ENCODE measurements at regions not wholly inside any gene's neighbourhood (a gene's known extent, or its start where the extent isn't known, plus 50 kb on each side); places are given as distances from the start of the nearest gene placed in this dataset.

- no TSS peak for BruUV-seq (replicated peaks)
- intact Hi-C loops (cut with micrococcal nuclease) = no loop called here
- Histone ChIP-seq H4K20me1 (ENCODE audit: insufficient read depth) (no peaks in the 10 kb centered on the region), H3K27ac (ENCODE audit: low read depth, low read length) (no peak overlapping the region), H3K9ac (ENCODE audit: low read length) (no peak overlapping the region), H2AFZ (ENCODE audit: low read depth, low read length, poor library complexity, severe bottlenecking) (no peak overlapping the region), H3K4me3 (replicated peaks in 1 of 2; ENCODE audit: low read depth in 1 of 2, low read length in 2 of 2) (no peak overlapping the region), H3K4me1 (ENCODE audit: control insufficient read depth in 1 of 2, insufficient read depth in 2 of 2, low read length in 2 of 2) (no peaks in the 10 kb centered on the region), H3K9me2 (ENCODE audit: insufficient read depth) (no peaks in the 10 kb centered on the region), H3K36me3 (ENCODE audit: control insufficient read depth in 1 of 2, insufficient read depth in 2 of 2, low read length in 2 of 2) (no peaks in the 10 kb centered on the region), H3K27me3 (ENCODE audit: insufficient read depth, low read length) (no peaks in the 10 kb centered on the region), H3K4me2 (ENCODE audit: low read length) (no peak overlapping the region), H3K79me2 (ENCODE audit: insufficient read depth, low read length) (no peaks in the 10 kb centered on the region), H3K9me3 (ENCODE audit: control insufficient read depth in 1 of 2, insufficient read depth in 1 of 2, low read depth in 1 of 2, low read length in 2 of 2) (peaks cover 0 to 22% of the 10 kb centered on the region in 2 experiments; a peak in 2 of 4 replicates)
- TF ChIP-seq YY1 (IDR thresholded peaks at IDR 0.05; ENCODE audit: extremely low read depth, insufficient replicate concordance, low read depth, low read length) (no peak), EZH2phosphoT487 (IDR thresholded peaks at IDR 0.05; ENCODE audit: borderline replicate concordance) (no peak), MAX (IDR thresholded peaks at IDR 0.05) (no peak), TCF7L2 (IDR thresholded peaks at IDR 0.05; ENCODE audit: borderline replicate concordance, extremely low read depth, insufficient read depth, insufficient read length) (no peak), EGR1 (IDR thresholded peaks at IDR 0.05; ENCODE audit: low read depth) (no peak)
- ChIA-PET CTCF (no interaction called here), POLR2A (no interaction called here), RAD21 (ENCODE audit: low non-redundant PET in 1 of 2, low total read pairs in 2 of 2, uncharacterized antibody in 2 of 2, unreplicated experiment in 2 of 2) (no interaction called here)
- DNase-seq (ENCODE audit: low read depth, low spot score) = no peak
- ATAC-seq = no peak
Measured at GRCh38 chr3:96007650-96008195, 806.7 kb upstream of the EPHA6 start.

GRCh38 chr3:96012939-96013338 is 801.5 kb upstream of the EPHA6 start:
- Histone ChIP-seq H3K9me2 (ENCODE audit: insufficient read depth) (no peaks in the 10 kb centered on the region), H3K27me3 (ENCODE audit: insufficient read depth, low read length) (no peaks in the 10 kb centered on the region), H3K4me3 (replicated peaks in 1 of 2; ENCODE audit: low read depth in 1 of 2, low read length in 2 of 2) (no peak overlapping the region), H3K36me3 (ENCODE audit: control insufficient read depth in 1 of 2, insufficient read depth in 2 of 2, low read length in 2 of 2) (no peaks in the 10 kb centered on the region), H3K4me2 (ENCODE audit: low read length) (no peak overlapping the region), H3K4me1 (ENCODE audit: control insufficient read depth in 1 of 2, insufficient read depth in 2 of 2, low read length in 2 of 2) (no peaks in the 10 kb centered on the region), H2AFZ (ENCODE audit: low read depth, low read length, poor library complexity, severe bottlenecking) (no peak overlapping the region), H3K79me2 (ENCODE audit: insufficient read depth, low read length) (no peaks in the 10 kb centered on the region), H4K20me1 (ENCODE audit: insufficient read depth) (no peaks in the 10 kb centered on the region), H3K9ac (ENCODE audit: low read length) (no peak overlapping the region), H3K27ac (ENCODE audit: low read depth, low read length) (no peak overlapping the region), H3K9me3 (ENCODE audit: control insufficient read depth in 1 of 2, insufficient read depth in 1 of 2, low read depth in 1 of 2, low read length in 2 of 2) (peaks cover 0 to 23% of the 10 kb centered on the region in 2 experiments; a peak in 2 of 4 replicates)
- CTCF ChIA-PET = no interaction called here
- intact Hi-C loops (cut with micrococcal nuclease) = no loop called here
- no TSS peak for BruUV-seq (replicated peaks)
- ATAC-seq = no peak
- POLR2A ChIA-PET = no interaction called here
- RAD21 ChIA-PET (ENCODE audit: low non-redundant PET in 1 of 2, low total read pairs in 2 of 2, uncharacterized antibody in 2 of 2, unreplicated experiment in 2 of 2) = no interaction called here
- no peak for DNase-seq (ENCODE audit: low read depth, low spot score)
- TF ChIP-seq TCF7L2 (IDR thresholded peaks at IDR 0.05; ENCODE audit: borderline replicate concordance, extremely low read depth, insufficient read depth, insufficient read length) (no peak), POLR2A (IDR thresholded peaks at IDR 0.05; ENCODE audit: borderline replicate concordance, extremely low read depth, insufficient read depth, insufficient read length) (no peak), POLR2AphosphoS5 (IDR thresholded peaks at IDR 0.05; ENCODE audit: low read depth, low read length) (no peak), MAX (IDR thresholded peaks at IDR 0.05) (no peak), ZNF274 (IDR thresholded peaks at IDR 0.05; ENCODE audit: low read depth, low read length) (no peak), ELF1 (IDR thresholded peaks at IDR 0.05; ENCODE audit: borderline replicate concordance, low read depth) (no peak), ZBTB33 (IDR thresholded peaks at IDR 0.05; ENCODE audit: extremely low read depth, insufficient replicate concordance, low read length) (no peak), JUND (IDR thresholded peaks at IDR 0.05) (no peak), ZFX (IDR thresholded peaks at IDR 0.05) (no peak), SP1 (IDR thresholded peaks at IDR 0.05; ENCODE audit: low read depth) (no peak)
- TF ChIP-seq, protein P1, sequence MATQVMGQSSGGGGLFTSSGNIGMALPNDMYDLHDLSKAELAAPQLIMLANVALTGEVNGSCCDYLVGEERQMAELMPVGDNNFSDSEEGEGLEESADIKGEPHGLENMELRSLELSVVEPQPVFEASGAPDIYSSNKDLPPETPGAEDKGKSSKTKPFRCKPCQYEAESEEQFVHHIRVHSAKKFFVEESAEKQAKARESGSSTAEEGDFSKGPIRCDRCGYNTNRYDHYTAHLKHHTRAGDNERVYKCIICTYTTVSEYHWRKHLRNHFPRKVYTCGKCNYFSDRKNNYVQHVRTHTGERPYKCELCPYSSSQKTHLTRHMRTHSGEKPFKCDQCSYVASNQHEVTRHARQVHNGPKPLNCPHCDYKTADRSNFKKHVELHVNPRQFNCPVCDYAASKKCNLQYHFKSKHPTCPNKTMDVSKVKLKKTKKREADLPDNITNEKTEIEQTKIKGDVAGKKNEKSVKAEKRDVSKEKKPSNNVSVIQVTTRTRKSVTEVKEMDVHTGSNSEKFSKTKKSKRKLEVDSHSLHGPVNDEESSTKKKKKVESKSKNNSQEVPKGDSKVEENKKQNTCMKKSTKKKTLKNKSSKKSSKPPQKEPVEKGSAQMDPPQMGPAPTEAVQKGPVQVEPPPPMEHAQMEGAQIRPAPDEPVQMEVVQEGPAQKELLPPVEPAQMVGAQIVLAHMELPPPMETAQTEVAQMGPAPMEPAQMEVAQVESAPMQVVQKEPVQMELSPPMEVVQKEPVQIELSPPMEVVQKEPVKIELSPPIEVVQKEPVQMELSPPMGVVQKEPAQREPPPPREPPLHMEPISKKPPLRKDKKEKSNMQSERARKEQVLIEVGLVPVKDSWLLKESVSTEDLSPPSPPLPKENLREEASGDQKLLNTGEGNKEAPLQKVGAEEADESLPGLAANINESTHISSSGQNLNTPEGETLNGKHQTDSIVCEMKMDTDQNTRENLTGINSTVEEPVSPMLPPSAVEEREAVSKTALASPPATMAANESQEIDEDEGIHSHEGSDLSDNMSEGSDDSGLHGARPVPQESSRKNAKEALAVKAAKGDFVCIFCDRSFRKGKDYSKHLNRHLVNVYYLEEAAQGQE (IDR thresholded peaks at IDR 0.05; ENCODE audit: low read depth) = no peak
